ENCODE measurements at regions not wholly inside any gene's neighbourhood (a gene's known extent, or its start where the extent isn't known, plus 50 kb on each side); places are given as distances from the start of the nearest gene placed in this dataset.
"Not testable (repeated sequence)": the region's sequence is repeated elsewhere in the genome, so short reads cannot be mapped to it uniquely, and the experiment has no call there.

GRCh38 chr3:6657591-6657990, 203.3 kb upstream of the GRM7 start:
- DNase-seq: no peak

DNA sequence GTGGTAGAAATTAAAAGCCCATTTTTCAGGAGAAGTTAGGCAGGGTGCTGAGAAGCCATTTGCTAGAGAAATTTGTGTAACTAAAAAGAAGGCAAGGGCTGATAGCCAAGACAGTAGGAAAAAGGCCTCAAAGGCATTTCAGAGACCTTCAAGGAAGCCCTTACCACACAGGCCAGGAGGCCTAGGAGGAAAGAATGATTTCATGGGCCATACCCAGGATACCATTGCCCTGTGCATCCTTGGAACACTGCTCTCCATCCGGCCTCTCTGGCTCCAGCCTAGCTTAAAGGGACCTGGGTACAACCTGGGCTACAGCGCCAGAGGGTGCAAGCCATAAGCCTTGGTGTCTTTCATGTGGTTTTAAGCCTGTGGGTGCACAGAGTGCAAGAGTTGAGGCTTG, 193.6 kb upstream of the GRM7 start:
- no peak for DNase-seq

DNA sequence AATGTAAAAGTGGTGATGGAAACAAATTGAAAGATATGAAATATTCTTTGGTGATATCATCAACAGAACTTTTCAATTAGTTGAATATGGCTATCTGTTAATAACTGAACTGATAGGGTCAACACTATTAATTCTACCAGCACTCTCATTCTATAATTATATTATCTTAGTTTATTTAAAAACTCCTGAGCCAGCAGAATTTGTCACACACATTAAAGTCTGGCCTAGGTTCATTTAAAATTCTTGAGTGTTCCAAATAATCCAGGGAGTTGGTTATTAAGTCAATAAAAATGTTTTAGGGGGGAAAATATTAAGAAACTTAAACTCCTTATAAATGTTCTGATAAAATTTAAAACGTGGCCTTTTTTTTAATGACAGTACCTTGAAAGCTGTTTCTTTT, 189.6 kb upstream of the GRM7 start:
- DNase-seq: no peak

DNA sequence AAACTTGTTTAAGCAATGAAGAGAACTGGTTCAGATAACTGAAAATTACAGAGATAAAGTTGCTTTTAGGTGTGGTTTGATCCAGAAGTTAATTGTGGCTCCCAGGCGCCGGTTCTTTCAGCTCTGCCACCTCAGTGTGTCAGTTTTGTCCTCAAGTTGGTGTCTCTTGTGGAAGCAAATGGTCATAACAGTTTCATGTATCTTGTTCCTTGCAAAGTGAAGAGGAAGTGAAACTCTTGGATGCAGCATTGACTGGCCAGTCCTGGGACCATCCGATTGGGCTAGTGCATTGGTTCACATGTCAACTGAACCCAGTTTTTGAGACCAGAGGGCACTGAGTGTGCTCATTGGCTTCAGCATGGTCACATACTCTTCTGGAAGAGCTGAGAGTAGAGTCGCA, 181.4 kb upstream of the GRM7 start:
- DNase-seq: no peak

- no peak for DNase-seq
These were observed 180.7 kb upstream of the GRM7 start for GRCh38 chr3:6680119-6680806.

GRCh38 chr3:6697285-6697684, 163.6 kb upstream of the GRM7 start:
- no peak for DNase-seq

GRCh38 chr3:6697722-6698121, 163.2 kb upstream of the GRM7 start:
- no peak for DNase-seq

DNA sequence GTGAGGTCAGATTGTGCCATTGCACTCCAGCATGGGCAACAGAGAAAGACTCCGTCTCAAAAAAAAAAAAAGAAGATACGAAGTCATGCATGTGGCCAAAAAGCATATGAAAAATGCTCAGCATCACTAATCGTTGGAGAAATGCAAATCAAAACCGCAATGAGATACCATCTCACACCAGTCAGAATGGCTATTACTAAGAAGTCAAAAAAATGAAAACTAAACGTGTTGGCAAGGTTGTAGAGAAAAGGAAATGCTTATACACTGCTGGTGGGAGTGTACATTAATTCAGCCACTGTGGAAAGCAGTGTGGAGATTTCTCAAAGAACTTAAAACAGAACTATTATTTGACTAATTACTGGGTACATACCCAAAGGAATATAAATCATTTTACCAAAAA, 156.1 kb upstream of the GRM7 start:
- DNase-seq: not testable (repeated sequence)

GRCh38 chr3:6706777-6707176, 154.1 kb upstream of the GRM7 start:
- DNase-seq: no peak

DNA sequence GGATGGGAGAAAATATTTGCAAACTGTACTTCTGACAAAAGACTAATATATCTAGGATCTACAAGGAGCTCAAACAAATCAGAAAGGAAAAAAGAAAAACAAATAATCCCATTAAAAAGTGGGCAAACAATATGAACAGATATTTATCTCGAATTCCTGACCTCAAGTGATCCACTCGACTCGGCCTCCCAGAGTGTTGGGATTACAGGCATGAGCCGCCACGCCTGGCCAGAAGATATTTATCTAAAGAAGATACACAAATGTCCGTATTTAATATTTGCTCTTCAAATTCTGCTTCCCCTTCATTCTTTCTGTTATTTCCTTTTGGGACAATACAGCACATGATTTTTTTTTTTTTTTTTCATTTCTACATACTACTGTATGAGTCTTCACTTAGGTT, 151.7 kb upstream of the GRM7 start:
- DNase-seq: no peak

GRCh38 chr3:6714962-6715361, 146.0 kb upstream of the GRM7 start:
- no peak for DNase-seq

DNA sequence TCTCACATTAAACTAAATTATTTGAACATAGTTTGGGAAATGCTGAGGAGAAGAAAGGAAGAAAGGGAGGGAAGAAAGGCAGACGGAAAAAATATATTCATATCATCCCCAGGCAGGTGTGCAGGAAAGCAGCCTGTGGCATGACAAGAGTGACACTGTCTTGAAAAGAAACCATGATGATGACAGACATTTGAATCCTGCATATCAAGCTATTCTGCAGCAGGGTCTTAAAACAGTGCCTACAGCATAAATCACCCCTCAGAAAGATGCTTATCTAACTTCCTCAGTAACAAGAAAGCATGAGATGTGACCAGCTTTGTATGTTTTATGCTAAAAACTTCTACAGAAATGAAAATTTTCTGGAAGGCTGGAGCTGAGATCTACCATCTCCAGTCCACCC, 144.5 kb upstream of the GRM7 start:
- DNase-seq: no peak

GRCh38 chr3:6717026-6717943, 143.6 kb upstream of the GRM7 start:
- DNase-seq: no peak

GRCh38 chr3:6719999-6720398, 140.9 kb upstream of the GRM7 start:
- DNase-seq: no peak

DNA sequence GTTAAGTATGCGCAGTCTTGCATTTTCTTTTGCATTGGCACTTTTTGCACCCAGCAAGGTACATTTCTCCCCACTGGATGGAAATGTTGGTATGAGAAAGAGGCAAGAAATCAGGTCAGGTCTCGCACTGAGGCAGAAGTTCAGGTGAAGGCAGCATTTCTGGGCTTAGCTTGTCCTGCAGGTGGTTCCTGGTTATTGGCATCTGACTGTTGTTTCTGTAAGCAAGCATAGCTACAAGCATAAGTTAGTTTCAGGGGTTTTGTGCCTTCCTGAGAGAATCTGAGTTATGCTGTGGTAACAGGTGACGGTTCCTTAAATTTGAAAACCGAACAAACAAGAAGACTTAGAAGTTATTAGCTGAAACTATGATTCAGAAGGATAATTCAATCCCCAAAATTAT, 139.4 kb upstream of the GRM7 start:
- no peak for DNase-seq

DNA sequence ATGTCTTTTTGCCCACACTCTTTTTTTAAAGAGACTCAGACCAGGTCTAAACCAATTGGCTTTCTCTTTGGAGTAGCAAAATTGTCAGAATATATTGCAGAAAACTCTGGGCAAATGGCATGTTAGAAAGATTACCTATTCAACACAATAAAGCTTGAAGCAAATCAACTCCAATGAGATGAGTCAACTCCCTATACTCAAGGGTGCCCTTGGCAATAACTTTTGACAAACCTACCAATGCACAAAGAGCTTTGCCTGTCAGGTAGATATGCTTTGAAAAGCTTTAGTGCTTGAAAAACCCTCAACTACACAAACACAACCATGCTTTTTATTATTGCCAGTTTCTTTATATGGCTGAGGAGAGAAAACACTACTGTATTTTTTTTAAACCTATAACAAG, 137.7 kb upstream of the GRM7 start:
- DNase-seq: no peak

- DNase-seq: no peak
These were observed 134.1 kb upstream of the GRM7 start for GRCh38 chr3:6726811-6727210.

GRCh38 chr3:6732807-6733206, 128.1 kb upstream of the GRM7 start:
- no peak for DNase-seq

GRCh38 chr3:6733699-6734394, 127.1 kb upstream of the GRM7 start:
- no peak for DNase-seq

DNA sequence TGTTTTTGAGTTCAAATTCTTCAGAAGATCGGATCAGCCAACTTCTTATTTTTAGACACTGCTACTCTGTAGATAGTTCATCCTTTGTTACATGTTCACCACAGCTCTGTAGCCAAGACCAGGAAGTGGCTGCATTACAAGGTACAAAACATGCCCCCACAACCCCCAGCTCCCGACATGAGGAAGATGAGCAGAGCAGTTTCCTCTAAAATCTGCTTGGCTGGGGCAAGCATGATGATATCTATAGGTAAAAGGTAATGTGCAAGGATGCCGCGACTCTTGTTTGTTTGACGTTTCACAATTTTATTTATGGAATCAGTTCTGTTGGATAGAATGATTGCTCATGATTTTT, 126.5 kb upstream of the GRM7 start:
- no peak for DNase-seq

DNA sequence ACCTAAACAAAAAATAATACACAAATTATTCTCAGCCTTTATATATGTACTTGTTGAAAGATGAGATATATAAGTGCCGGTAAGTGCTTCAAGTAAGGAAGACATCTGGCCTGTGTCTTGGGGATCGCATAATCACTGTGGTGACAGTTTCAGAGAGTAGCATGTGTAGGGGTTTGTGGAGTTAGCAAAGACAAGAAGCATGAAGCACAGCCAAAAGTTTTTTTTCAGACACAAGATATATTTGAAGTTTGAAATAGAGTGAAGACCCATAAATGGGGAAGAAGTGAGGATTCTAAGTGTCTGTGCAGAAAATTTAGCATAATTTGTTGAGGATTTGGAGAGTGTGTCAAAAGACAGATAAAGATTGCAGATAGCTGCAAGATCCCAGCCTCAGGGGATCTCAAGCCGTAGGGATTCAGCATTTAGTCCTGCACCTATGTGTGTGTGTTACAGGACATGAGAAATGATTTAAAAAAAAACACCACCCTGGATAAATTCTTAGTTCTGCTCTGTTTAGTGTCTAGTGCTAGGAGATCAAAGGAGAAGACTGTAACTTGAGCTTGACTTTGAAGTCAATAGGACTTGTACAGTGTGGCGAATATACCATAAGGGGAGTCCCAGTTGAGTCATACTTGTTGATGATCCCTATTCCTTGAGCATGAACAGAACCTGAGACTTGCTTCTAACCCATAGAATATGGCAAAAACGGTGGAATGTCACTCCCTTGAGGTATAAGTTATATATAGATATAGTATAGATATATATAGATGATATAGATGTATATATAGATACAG, 123.9 kb upstream of the GRM7 start:
- no peak for DNase-seq

- no peak for DNase-seq
These were observed 123.3 kb upstream of the GRM7 start for GRCh38 chr3:6737630-6738029.

GRCh38 chr3:6739288-6739687, 121.6 kb upstream of the GRM7 start:
- no peak for DNase-seq

Measured in NCI-H510A (cell line).